ENCODE measurements at regions not wholly inside any gene's neighbourhood (a gene's known extent, or its start where the extent isn't known, plus 50 kb on each side); places are given as distances from the start of the nearest gene placed in this dataset.
"Not testable (repeated sequence)": the region's sequence is repeated elsewhere in the genome, so short reads cannot be mapped to it uniquely, and the experiment has no call there.

DNA sequence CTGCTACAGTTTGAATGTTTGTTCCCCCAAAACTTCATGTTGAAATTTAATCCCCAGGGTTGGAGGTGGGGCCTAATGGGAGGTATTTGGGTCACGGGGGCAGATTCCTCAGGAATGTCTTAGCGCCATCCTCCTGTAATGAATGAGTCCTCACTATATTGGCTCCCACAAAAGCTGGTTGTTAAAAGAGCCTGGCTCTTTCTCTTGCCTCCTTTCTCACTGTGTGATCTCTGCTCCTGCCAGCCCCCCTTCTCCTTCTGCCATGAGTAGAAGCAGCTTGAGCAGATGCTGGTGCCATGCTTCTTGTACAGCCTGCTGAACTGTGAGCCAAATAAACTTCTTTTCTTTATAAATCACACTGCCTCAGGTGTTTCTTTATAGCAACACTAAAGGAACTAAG, 721.0 kb upstream of the PKDCC start:
- DNase-seq: no peak

DNA sequence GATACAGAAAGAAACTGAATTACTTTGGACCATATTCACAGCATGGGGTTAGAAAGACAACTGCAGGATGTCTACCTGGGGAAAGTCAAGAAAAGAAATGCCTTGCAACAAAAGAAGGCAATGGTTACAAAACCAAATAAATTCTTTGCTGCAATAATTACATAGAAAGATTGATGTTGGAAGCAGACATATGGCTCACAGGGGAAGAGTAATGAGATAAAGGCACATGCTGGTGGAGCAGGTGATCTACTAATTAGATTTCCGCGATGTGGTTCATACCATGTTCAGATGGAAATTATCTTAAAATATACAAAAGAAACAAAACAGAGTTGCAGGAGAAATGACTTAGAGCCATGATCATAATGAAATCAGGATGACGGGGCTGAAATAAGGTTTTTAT, 718.8 kb upstream of the PKDCC start:
- DNase-seq: no peak

DNA sequence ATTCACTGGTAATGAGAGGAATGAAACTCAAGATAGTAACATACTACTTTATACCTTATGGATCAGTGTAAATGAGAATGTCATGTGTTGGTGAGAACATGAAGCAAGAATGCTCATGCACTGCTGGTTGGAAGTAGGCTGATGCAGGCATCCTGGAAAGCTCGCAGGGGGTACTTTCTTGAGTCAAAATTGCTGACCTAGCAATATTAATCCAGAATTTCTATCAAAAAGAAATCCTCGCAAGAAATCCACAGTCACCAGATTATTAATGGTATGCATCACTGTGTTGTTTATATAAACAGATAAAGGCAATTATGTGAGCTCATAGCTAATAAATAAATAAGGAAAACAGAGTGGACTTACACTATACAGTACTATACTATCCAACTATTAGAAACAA, 713.7 kb upstream of the PKDCC start:
- no peak for DNase-seq

DNA sequence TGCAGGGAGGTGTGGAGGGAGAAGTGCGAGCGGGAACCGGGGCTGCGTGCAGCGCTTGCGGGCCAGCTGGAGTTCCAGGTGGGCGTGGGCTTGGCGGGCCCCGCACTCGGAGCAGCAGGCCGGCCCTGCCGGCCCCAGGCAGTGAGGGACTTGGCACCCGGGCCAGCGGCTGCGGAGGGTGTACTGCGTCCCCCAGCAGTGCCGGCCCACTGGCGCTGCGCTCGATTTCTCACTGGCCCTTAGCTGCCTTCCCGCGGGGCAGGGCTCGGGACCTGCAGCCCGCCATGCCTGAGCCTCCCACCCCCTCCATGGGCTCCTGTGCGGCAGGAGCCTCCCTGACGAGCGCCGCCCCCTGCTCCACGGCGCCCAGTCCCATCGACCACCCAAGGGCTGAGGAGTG, 712.2 kb upstream of the PKDCC start:
- DNase-seq: not testable (repeated sequence)

DNA sequence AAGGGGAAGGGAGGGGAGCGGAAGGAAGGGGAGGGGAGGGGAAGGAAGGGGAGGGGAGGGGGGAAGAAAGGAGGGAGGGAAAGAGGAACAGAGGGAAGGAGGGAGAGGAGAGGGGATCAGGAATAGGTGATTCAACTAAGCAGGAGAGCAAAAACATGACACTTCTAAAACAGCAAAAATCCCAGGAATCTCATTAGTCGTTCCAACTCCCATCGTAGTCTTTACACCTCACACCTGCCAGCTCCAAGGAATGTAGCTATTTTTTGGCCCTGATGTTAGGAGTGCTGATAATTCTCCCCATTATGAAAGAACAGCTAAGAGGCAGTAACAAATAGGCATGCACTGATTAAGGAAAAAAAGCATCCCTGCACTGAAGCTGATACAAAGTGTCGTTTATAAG, 709.9 kb upstream of the PKDCC start:
- DNase-seq: no peak

DNA sequence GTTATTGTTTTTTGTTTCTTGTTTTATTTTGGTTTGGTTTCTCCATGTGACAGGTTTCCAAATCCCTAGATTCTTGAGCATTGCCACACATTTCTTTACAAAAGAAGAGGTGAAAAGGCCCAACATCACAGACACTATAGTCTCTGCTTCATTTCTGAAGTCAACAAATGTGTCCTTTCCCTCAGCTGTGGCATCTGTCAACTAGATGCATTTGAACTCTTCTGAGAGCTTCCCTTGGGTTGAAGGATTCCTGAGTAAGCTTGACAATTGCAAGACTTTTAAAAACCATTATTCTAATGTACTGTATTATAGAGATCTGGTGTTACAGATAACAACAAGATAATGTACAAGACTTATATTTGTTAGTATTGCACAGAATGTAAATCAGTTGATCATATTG, 703.3 kb upstream of the PKDCC start:
- no peak for DNase-seq

DNA sequence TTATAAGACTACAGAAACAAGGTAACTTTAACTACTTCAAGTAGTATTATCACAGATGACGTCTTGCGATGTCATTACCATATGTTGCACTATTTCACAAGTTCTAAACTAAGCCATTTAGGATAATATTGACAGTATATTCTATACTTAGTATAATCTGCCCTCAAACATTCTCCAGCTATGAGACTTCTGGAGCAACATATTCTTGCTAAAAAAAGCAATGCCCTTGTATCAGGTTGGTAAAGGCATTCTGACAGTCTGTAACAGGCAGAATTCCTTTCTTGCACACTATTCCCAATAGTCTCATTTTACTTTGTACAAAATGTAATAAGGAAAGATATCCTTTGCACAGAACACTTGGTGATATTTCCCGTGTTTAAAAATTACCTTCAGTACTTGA, 694.8 kb upstream of the PKDCC start:
- DNase-seq: no peak

DNA sequence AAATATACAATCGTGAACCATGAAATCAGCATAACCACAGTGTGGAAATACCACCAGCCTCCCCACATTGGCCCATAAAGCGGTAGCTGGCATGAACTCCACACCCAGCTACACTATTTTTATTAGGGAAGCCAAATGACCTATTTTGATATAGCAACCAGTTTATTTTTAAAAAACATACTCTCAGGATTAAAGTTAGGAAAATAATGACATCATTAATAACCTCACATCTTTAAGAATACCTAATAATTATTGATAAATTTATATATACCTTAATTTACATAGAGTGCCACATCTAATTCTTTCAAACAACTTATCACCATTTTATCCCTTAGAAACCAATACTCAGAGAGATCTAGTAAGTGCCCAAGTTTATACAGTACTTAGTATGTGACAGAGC, 692.0 kb upstream of the PKDCC start:
- DNase-seq: no peak

DNA sequence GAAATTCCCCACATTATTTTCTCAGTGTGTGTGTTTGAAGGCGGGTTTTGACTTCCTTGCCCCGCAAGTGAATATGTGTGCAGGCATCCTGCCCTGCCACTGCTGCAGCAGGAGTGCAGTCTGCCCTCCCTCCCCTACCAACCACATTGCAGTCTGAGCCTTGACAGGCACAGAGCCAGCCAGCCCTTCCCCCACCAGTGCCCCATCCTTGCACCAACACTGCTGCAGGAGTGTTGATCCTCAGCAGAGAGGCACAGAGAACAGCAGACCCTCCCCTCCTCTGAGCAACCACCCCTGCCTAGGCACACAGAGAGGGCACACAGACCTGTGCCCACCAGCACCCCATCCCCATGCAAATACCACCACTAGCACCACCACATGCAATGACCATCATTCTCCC, 683.0 kb upstream of the PKDCC start:
- DNase-seq: no peak

DNA sequence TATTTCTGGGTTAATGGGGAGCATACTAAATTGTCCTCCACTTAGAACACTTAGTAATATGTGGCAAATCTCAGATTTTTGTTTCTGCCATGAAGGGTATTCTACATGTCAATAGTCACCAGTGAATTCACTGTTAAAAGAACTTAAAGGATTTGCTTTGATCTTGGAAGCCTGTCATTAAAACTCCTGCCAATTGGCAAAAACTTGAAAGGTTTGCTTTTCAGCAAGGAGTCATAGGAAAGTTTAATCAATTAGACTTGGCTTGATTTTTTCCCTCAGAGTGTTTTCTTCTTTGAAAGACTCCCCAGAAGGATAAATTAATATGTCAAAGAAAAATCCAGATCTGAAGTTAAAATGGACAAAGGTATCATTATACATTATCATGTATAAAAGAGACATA, 671.9 kb upstream of the PKDCC start:
- no peak for DNase-seq

DNA sequence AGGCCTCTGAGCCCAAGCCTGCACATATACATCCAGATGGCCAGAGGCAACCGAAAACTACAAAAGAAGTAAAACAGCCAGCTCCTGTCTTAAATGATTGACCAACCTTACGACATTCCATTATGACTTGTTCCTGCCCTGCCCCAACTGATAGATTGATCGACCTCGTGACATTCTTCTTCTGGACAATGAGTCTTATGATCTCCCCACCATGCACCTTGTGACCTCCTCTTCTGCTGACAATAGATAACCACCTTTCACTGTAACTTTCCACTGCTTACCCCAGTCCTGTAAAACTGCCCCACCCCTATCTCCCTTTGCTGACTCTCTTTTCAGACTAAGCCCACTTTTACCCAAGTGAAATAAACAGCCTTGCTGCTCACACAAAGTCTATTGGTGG, 670.0 kb upstream of the PKDCC start:
- no peak for DNase-seq

DNA sequence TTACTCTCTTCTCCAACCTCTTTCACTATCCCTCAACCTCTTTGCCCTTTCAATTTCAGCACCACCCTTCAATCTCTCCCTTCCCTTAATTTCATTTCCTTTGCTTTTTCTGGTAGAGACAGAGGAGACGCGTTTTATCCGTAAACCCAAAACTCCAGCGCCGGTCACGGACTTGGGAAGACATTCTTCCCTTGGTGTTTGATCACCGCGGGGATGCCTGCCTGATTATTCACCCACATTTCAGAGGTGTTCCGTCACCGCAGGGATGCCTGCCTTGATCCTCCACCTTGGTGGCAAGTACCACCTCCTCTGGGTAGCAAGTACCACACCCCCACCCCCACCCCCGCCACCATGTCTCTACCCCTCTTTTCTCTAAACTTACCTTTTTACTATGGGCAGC, 669.4 kb upstream of the PKDCC start:
- no peak for DNase-seq

DNA sequence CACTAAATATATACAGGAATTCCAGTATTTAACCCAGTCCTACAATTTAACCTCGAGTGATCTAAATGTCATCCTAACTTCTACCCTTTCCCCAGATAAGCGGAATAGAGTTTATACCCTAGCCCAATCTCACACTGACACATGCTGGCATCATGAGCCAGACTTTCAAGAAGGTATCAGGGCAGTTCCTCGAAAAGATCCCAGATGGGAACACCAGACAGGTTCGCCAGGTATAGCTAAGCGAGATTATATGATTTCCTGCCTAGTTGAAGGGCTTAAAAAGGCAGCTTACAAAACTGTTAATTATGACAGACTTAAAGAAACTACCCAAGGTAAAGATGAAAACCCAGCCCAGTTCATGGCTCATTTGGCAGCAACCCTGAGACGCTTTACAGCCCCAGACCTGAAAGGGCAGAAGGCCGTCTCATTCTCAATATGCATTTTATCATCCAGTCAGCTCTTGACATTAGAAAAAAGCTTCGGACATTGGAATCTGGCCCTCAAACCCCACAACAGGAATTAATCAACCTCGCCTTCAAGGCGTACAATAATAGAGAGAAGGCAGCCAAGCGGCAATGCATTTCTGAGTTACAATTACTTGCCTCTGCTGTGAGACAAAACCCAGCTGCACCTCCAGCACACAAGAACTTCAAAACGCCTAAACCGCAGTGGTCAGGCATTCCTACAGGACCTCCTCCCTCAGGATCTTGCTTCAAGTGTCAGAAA, 668.2 kb upstream of the PKDCC start:
- DNase-seq: no peak

DNA sequence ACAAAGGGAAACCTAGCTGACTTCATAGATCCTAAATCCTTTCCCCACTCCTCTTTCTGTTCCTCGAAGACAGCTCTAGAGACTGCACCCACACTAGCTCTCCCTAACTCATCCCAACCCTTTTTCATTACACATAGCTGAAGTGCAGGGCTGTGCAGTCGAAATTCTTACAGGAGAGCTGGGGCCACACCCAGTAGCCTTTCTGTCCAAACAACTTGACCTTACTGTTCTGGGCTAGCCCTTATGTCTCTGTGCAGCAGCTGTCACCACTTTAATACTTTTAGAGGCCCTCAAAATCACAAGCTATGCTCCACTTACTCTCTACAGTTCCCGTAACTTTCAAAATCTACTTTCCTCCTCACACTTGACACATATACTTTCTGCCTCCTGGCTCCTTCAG, 666.1 kb upstream of the PKDCC start:
- DNase-seq: no peak

DNA sequence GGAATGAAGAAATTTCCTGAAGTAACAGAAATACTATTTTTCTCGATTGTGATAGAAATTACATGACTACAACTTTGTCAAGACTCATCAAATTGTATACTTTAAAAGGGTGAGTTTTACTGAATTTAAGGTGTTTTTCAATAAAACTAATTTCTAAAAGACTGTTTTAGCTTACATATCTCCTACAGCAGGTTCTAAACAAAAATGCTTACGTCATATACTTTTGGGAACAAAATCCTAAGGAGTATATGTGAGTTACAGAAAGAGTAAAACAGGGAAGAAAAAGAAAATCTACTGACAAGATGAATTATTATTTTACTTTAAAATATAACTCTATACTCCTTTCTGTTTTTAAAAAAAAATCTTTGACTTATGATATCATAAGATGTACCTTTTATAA, 660.3 kb upstream of the PKDCC start:
- DNase-seq: no peak

DNA sequence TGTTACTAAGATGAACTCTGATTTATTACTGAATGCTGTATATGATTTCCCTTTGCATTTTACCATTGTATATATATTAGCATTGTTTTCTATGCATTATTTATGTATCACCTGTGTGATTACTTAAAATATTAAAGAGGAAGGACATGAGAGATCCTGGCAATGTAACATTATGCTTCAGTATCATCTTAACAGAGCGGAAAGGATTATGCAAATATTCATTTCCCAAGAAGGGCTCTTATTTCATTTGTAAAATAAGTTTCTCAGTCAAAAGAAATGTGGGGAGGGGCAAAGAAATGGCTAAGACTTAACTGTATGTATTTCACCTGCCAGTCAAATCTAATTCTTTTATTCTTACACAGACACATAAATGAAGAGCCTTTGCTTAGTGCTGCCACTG, 654.2 kb upstream of the PKDCC start:
- no peak for DNase-seq

DNA sequence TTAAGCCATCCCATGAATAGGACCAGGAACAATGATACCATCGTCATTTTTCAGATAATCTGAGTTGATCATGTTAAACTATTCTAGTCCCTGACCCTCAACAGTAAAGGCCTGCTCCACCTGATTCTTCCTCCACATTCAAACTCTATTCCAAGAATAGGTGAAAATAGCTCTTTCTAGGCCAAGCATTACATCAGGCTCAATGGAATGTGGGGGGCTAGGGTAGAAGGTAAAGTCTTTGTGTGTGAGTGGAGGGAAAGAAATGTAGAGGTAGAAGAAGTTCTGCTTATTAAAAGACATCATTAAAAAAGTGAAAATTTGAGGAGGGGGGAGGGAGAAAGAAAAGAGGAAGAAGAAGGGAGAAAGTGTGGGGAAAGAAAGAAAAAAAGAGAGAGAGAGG, 653.3 kb upstream of the PKDCC start:
- DNase-seq: no peak

DNA sequence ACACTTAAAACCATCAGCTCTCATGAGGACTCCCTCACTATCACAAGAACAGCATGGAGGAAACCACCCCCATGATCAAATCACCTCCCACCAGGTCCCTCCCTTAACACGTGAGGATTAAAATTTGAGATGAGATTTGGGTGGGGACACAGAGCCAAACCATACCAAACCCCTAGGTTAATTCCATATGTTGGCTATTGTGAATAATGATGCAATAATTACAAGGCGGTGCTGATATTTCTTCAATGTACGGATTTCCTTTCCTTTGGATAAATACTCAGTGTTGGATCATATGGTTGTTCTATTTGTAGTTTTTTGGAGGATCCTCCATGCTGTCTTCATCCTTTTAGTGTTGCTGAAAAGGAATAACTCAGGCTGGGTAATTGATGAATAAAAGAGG, 652.1 kb upstream of the PKDCC start:
- no peak for DNase-seq

DNA sequence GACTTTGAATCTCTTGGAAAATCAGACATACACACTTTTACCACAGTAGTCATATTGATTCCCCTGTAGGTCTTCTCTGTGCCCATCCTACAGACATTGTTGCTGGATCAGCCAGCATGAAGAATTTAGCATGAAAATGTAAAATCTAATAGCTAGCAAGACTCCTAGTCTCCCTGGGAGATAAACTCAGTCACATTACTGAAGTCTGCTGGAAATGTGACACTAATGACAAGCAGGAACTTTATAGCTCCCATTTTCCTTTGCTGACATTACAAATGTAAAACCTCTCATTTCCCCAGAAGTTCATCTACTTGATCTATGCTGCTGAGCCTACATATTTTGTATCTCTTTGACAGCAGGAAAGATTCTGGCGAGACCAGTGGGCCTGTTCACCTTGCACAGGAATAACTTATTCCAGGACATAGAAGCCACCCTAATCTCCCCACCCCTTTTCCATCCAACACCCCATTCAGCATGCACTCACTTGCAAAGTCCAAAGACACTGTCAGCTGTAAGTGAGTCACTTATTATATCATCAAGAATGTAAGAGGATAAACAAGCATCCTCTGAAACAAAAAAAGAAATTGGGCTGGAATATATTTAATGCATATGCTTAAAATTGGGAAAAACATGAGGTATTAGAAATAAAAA, 648.3 kb upstream of the PKDCC start:
- no peak for DNase-seq

DNA sequence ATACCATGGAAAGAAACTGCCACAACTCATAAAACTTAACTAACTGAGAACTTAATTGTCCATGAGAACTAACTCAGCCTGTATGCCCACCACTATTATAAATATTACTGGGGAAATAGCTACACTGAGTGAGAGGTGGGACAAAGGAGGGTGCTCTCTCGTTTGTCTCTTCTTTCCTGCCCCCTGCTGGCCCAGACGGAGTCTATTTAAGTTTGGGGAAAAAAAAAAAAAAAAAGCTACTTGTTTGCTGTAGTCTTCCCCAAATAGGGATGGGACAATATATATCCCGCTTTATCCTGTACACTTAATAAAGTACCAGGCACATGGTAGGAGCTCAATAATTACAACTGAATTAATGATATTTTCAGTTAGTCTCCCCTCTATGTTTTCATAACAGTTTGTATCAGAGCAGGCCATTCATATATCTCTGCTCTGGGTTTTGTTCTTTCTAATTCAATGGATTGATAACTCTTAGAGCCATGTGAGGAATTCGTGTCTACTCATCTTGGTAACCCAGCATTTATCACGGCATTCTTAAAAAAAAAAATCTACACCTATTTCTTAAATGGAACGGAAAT, 647.6 kb upstream of the PKDCC start:
- no peak for DNase-seq

DNA sequence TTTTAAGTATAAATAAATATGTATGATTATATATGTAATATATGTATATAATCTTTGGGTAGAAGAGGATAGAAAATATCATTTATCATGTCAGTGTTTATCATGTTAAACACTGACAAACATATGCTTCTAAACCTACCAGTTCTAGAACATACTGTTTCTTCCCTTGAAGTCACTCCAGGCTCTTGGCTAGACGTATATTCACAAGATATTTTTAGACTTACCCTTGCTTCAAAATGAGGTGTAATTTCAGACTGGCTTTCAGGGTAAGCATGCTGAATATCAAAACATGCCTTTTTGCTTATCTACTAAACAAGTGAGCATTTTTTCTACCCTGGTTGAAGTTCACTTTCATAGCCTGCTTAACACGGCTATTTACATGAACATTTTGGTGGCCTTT, 642.4 kb upstream of the PKDCC start:
- no peak for DNase-seq

DNA sequence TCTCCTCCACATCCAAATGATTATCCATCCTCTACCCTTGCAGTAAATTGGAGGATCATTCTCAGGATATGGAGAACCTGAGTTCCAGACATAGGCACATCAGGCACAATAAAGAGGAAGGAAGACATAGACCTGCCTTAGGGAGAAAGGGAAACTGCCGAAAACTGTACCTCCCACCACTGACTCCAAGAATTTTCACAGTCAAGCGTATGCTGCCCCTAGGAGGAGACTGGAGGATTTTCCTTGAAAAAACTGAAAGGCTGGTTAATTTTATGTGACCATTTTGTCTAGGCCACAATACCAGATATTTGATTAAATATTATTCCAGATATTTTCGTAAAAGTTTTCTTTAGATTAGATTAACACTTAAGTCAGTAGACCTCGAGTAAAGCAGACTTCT, 638.5 kb upstream of the PKDCC start:
- no peak for DNase-seq

DNA sequence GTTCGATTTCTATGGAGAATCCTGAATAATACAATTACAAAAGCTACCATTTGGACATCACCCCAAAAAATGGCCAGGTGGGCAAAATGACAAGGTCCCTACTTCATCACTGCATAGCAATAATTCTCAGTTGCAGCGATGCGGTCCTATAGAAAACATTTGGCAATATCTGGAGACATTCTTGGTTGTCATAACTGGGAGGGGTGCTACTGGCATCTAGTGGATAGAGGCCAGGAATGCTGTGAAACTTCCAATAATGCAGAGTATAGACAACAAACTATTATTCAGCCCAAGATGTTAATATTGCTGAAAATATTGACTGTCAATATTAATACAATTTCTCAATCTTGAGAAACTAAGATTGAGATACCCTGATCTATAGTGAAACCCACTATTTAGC, 637.8 kb upstream of the PKDCC start:
- DNase-seq: no peak

DNA sequence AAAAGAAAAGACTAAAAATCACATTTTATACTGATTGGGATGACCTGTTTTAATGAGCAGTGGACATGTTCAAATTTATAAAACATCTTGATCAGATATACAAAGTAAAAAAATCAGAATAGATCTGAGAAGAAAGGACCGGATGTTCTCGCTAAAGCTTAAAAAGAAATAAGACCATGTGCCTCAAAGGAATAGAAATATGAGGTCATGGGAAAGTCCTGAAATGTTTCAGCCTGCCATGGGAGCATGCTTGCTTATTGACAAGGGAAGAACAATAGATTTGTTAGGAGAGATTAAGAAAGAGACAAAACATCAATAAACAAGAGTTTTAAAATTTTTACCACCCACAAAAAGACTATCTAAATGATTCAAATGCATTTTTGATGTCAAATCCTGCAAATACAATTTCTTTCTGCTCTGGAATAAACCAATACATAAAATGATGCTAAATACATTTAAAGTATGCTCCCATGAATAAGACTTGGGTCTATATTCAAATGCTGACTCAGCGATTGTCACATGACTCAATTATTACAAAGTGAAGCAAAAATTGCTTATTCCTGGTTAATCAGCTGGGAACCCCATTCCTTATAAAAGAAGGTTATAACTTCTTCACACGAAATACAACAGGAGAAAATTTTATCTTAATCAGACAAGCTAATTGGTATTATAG, 633.9 kb upstream of the PKDCC start:
- DNase-seq: no peak
